ENCODE measurements at regions not wholly inside any gene's neighbourhood (a gene's known extent, or its start where the extent isn't known, plus 50 kb on each side); places are given as distances from the start of the nearest gene placed in this dataset.

DNA sequence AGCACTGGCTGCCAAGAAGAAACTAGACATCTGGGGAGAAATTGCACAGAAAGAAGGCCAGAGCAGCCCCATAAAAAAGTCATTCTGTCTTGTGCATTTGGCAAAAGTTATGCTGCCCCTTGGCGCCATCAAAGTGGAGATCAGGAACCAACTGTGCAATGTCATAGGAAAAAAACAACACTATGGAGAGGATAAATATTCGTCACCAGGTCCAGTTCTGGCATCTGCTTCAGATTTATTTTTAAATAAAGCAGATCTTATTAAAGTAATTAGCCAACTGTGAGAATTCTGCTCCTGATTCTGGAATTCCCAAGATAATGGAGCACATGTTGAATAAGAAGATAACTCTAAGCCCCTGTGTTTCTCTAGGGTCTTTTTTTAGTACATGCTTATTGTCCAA lies 500.0 kb upstream of the IL12A start:
- no peak overlapping the region for H3K4me2 ChIP-seq (ENCODE audit: insufficient read depth, low read length)
- no peaks in the 10 kb centered on the region for H4K20me1 ChIP-seq (replicated peaks; ENCODE audit: control insufficient read depth, insufficient read depth, low read length)
- DNase-seq (ENCODE audit: extremely low read depth in 1 of 4, low spot score in 3 of 4) = no peak
- in situ Hi-C loops (cut with MboI) = no loop called here
- ChIA-PET POLR2A (no interaction called here), CTCF (ENCODE audit: low intra/inter-chr PET ratio) (no interaction called here)
- no TSS peak for BruUV-seq (replicated peaks)
- H3K4me3 ChIP-seq = no peak overlapping the region
- H3K9ac ChIP-seq (ENCODE audit: insufficient read depth in 1 of 2, low read depth in 2 of 2, low read length in 2 of 2) = no peak overlapping the region
- H2AFZ ChIP-seq (ENCODE audit: low read depth, low read length) = no peak overlapping the region
- WGBS (ENCODE audit: insufficient coverage, low coverage, missing lambda C conversion rate) = 0% methylated on average over 2 of the region's 2 CpGs
- no peak for FAIRE-seq
- intact Hi-C loops (cut with micrococcal nuclease) = no loop called here
- H3K4me1 ChIP-seq (replicated peaks in 1 of 2; ENCODE audit: control insufficient read depth in 2 of 2, insufficient read depth in 2 of 2, low read length in 2 of 2) = no peaks in the 10 kb centered on the region
- no peaks in the 10 kb centered on the region for H3K9me3 ChIP-seq (replicated peaks; ENCODE audit: control insufficient read depth, insufficient read depth, low read depth, low read length)
- H3K36me3 ChIP-seq (ENCODE audit: control insufficient read depth, insufficient read depth, low read length) = no peaks in the 10 kb centered on the region
- TF ChIP-seq RHOXF2B (CRISPR knock-in tag; conservative IDR thresholded peaks at IDR 0.05) (no peak), BRD4 (IDR thresholded peaks at IDR 0.05) (no peak), NCOA2 (IDR thresholded peaks at IDR 0.05; ENCODE audit: partially characterized antibody in 2 of 2) (no peak), ZNF436 (CRISPR knock-in tag; IDR thresholded peaks at IDR 0.05) (no peak), RBM15 (IDR thresholded peaks at IDR 0.05; ENCODE audit: insufficient read depth, low read length) (no peak), ZNF239 (CRISPR knock-in tag; IDR thresholded peaks at IDR 0.05) (no peak), SIX5 (IDR thresholded peaks at IDR 0.05; ENCODE audit: borderline replicate concordance in 1 of 2, insufficient read depth in 1 of 2, low read depth in 1 of 2, low read length in 2 of 2) (no peak)
- TF ChIP-seq, protein P1, sequence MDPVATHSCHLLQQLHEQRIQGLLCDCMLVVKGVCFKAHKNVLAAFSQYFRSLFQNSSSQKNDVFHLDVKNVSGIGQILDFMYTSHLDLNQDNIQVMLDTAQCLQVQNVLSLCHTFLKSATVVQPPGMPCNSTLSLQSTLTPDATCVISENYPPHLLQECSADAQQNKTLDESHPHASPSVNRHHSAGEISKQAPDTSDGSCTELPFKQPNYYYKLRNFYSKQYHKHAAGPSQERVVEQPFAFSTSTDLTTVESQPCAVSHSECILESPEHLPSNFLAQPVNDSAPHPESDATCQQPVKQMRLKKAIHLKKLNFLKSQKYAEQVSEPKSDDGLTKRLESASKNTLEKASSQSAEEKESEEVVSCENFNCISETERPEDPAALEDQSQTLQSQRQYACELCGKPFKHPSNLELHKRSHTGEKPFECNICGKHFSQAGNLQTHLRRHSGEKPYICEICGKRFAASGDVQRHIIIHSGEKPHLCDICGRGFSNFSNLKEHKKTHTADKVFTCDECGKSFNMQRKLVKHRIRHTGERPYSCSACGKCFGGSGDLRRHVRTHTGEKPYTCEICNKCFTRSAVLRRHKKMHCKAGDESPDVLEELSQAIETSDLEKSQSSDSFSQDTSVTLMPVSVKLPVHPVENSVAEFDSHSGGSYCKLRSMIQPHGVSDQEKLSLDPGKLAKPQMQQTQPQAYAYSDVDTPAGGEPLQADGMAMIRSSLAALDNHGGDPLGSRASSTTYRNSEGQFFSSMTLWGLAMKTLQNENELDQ (CRISPR knock-in tag; IDR thresholded peaks at IDR 0.05; ENCODE audit: borderline replicate concordance) = no peak
- TF ChIP-seq, protein P2, sequence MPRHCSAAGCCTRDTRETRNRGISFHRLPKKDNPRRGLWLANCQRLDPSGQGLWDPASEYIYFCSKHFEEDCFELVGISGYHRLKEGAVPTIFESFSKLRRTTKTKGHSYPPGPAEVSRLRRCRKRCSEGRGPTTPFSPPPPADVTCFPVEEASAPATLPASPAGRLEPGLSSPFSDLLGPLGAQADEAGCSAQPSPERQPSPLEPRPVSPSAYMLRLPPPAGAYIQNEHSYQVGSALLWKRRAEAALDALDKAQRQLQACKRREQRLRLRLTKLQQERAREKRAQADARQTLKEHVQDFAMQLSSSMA (CRISPR knock-in tag; IDR thresholded peaks at IDR 0.05) = no peak
- H3K27me3 ChIP-seq (ENCODE audit: control insufficient read depth in 2 of 2, insufficient read depth in 2 of 2, low read length in 2 of 2) = no peaks in the 10 kb centered on the region
- no peaks in the 10 kb centered on the region for H3K79me2 ChIP-seq (ENCODE audit: control insufficient read depth, insufficient read depth, low read length)
- ATAC-seq = no peak
- H3K27ac ChIP-seq (ENCODE audit: extremely low read depth, low read depth, low read length) = no peak overlapping the region
- no peaks in the 10 kb centered on the region for H3K9me1 ChIP-seq (ENCODE audit: control insufficient read depth, insufficient read depth, low read length)
